B cell (primary cell): ENCODE measurements at regions not wholly inside any gene's neighbourhood (a gene's known extent, or its start where the extent isn't known, plus 50 kb on each side); places are given as distances from the start of the nearest gene placed in this dataset.

ENCODE experiments used
- ATAC-seq: fragments of 200-7000 bp; cut with Tn5 transposase; one replicate; pipeline ENCODE4 v1.10.0; 2021; ENCODE audit warnings: low read depth, mild to moderate bottlenecking, moderate number of reproducible peaks, moderate library complexity
- CTCF ChIA-PET: fragments of 350-600 bp; sonication (Branson Sonifier 250); formaldehyde crosslinking; loops from one replicate; lab custom pipeline; 2021; ENCODE audit warnings: antibody characterized with exemption, inconsistent platforms; lab: Charles Lee
- POLR2A ChIA-PET: fragments of 350-600 bp; sonication (Branson Sonifier 250); formaldehyde crosslinking; loops from one replicate; lab custom pipeline; 2021; ENCODE audit warnings: antibody characterized with exemption; lab: Charles Lee
- DNase-seq: peaks from one replicate; pipeline ENCODE4 v3.0.0; 2013
- H2AFZ ChIP-seq: 2 replicates; pipeline ENCODE4 v1.6.1; 2012; ENCODE audit warnings: mild to moderate bottlenecking, low read depth, low read length; ENCODE audit not compliant: insufficient read depth, poor library complexity, severe bottlenecking
- H3K27ac ChIP-seq, 2 donors: 1 replicate in 1 of 2; 2 replicates in 1 of 2; pipeline ENCODE4 v1.5.1; 2012 to 2013; ENCODE audit warnings: low read length in 2 of 2, mild to moderate bottlenecking in 2 of 2, moderate library complexity in 1 of 2
- H3K27me3 ChIP-seq, 4 experiments: fragments of 200-600 bp in 1 of 4; sonication (generic) in 1 of 4; replicated peaks in 1 of 4; 1 replicate in 2 of 4; 2 replicates in 2 of 4; pipeline versions ENCODE4 v1.6.1 to v1.7.0; 2013 to 2016; ENCODE audit warnings: low read length in 3 of 4, mild to moderate bottlenecking in 2 of 4, mixed read lengths in 1 of 4, moderate library complexity in 1 of 4; ENCODE audit not compliant: insufficient read depth in 4 of 4, control insufficient read depth in 3 of 4; ENCODE audit errors: control extremely low read depth in 1 of 4
- H3K36me3 ChIP-seq, 2 experiments: replicated peaks in 1 of 2; 1 replicate in 1 of 2; 2 replicates in 1 of 2; pipeline versions ENCODE4 v1.6.1 to v1.7.1; 2013; ENCODE audit warnings: low read length in 1 of 2; ENCODE audit not compliant: insufficient read depth in 2 of 2, control insufficient read depth in 1 of 2; ENCODE audit errors: control extremely low read depth in 1 of 2, extremely low read depth in 1 of 2
- H3K4me1 ChIP-seq, 2 donors: fragments of 200-600 bp in 1 of 2; sonication (generic) in 1 of 2; 1 replicate in 1 of 2; 2 replicates in 1 of 2; pipeline versions ENCODE4 v1.5.1 to v1.6.1; 2013 to 2017; ENCODE audit warnings: low read length in 2 of 2; ENCODE audit not compliant: control insufficient read depth in 2 of 2, insufficient read depth in 2 of 2
- H3K4me2 ChIP-seq: replicated peaks from 2 replicates; pipeline ENCODE3; 2012; ENCODE audit warnings: mild to moderate bottlenecking, low read depth, low read length; ENCODE audit not compliant: poor library complexity, severe bottlenecking
- H3K4me3 ChIP-seq, 5 experiments: fragments of 200-600 bp in 1 of 5; sonication (generic) in 1 of 5; 1 replicate in 3 of 5; 2 replicates in 2 of 5; pipeline versions ENCODE4 v1.5.1 to v1.7.0; 2011 to 2016; ENCODE audit warnings: low read length in 4 of 5, mild to moderate bottlenecking in 4 of 5, low read depth in 2 of 5, control low read depth in 1 of 5, moderate library complexity in 1 of 5; ENCODE audit not compliant: insufficient read depth in 1 of 5; ENCODE audit errors: control extremely low read depth in 1 of 5, extremely low read depth in 1 of 5
- H3K79me2 ChIP-seq: fragments of 200-600 bp; sonication (generic); one replicate; pipeline ENCODE4 v1.6.0; 2016; ENCODE audit warnings: low read length; ENCODE audit not compliant: control insufficient read depth, insufficient read depth
- H3K9ac ChIP-seq: fragments of 200-600 bp; sonication (generic); 2 replicates; pipeline ENCODE4 v1.6.1; 2017; ENCODE audit warnings: mild to moderate bottlenecking, low read length, moderate library complexity
- H3K9me3 ChIP-seq, 3 donors: one replicate each; pipeline versions ENCODE4 v1.6.1 to v1.7.1; 2013; ENCODE audit warnings: low read length in 2 of 3; ENCODE audit not compliant: control insufficient read depth in 2 of 3, insufficient read depth in 1 of 3; ENCODE audit errors: control extremely low read depth in 1 of 3
- H4K20me1 ChIP-seq: 2 replicates; pipeline ENCODE4 v1.6.0; 2012; ENCODE audit warnings: mild to moderate bottlenecking, low read length; ENCODE audit not compliant: insufficient read depth, control insufficient read depth, poor library complexity, severe bottlenecking
- H3K27ac Mint-ChIP-seq: one replicate; pipeline ENCODE4 v1.8.0; 2021; ENCODE audit warnings: mixed read lengths
- H3K27me3 Mint-ChIP-seq: one replicate; pipeline ENCODE4 v1.8.0; 2021; ENCODE audit warnings: mixed read lengths
- H3K4me1 Mint-ChIP-seq: one replicate; pipeline ENCODE4 v1.8.0; 2021; ENCODE audit warnings: mixed read lengths
- H3K4me3 Mint-ChIP-seq: one replicate; pipeline ENCODE4 v1.8.0; 2021; ENCODE audit warnings: mixed read lengths
- H3K9me3 Mint-ChIP-seq: one replicate; pipeline ENCODE4 v1.8.0; 2022; ENCODE audit warnings: mixed read lengths; ENCODE audit not compliant: insufficient read depth
- EZH2 ChIP-seq: IDR thresholded peaks from 2 replicates; pipeline ENCODE4 v1.6.1; 2012; ENCODE audit warnings: borderline replicate concordance, low read depth, mild to moderate bottlenecking, moderate library complexity, low read length; ENCODE audit not compliant: insufficient read depth, poor library complexity, severe bottlenecking
- WGBS: methylation state at CpG from one replicate; pipeline ENCODE4 v1.1.5; 2013; ENCODE audit warnings: missing lambda C conversion rate; ENCODE audit not compliant: insufficient coverage; 5-methylcytosine and 5-hydroxymethylcytosine counted together
- intact Hi-C: fragments of 100-400 bp; cut with micrococcal nuclease; formaldehyde crosslinking; loops from one replicate; pipeline ENCODE4 v1.10.0; 2022
- TF ChIP-seq, protein P1 (sequence below): fragments of 200-600 bp; IDR thresholded peaks from one replicate; pipeline ENCODE4 v1.8.0; 2022; ENCODE audit warnings: antibody characterized with exemption, mild to moderate bottlenecking

DNA sequence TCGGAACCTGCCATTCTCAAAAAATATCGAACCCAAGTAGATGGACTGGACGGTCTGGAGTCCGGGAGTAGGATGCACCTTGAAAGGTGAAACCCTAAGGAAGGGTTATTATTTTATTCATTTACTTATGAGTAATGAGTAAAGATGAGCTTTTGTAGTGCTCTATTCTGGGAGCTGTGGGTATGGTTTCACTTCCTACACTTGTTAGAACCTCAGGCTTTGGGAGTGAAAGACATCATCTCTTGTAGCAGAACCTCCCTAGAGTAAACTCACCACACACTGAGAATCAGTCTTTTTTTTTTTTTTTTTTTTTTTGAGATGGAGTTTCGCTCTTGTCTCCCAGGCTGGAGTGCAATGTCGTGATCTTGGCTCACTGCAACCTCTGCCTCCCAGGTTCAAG is 389.4 kb upstream of the AUTS2 start:
- Mint-ChIP-seq H3K4me3 (peak overlapping the region; percentile 42), H3K27ac (peak overlapping the region; percentile 75), H3K9me3 (no peaks in the 10 kb centered on the region), H3K27me3 (no peaks in the 10 kb centered on the region), H3K4me1 (peaks cover 20% of the 10 kb centered on the region)
- peak overlapping the region in 1 of 2 donors; percentile 23 for H3K27ac ChIP-seq
- no peak overlapping the region for H3K9ac ChIP-seq
- H3K4me3 ChIP-seq: no peak overlapping the region
- H3K27me3 ChIP-seq: no peaks in the 10 kb centered on the region
- H4K20me1 ChIP-seq: no peaks in the 10 kb centered on the region
- intact Hi-C loops: no loop called here
- no peaks in the 10 kb centered on the region for H3K36me3 ChIP-seq
- no peak overlapping the region for H2AFZ ChIP-seq
- peaks cover 15 to 22% of the 10 kb centered on the region in 2 donors for H3K4me1 ChIP-seq
- TF ChIP-seq, protein P1, sequence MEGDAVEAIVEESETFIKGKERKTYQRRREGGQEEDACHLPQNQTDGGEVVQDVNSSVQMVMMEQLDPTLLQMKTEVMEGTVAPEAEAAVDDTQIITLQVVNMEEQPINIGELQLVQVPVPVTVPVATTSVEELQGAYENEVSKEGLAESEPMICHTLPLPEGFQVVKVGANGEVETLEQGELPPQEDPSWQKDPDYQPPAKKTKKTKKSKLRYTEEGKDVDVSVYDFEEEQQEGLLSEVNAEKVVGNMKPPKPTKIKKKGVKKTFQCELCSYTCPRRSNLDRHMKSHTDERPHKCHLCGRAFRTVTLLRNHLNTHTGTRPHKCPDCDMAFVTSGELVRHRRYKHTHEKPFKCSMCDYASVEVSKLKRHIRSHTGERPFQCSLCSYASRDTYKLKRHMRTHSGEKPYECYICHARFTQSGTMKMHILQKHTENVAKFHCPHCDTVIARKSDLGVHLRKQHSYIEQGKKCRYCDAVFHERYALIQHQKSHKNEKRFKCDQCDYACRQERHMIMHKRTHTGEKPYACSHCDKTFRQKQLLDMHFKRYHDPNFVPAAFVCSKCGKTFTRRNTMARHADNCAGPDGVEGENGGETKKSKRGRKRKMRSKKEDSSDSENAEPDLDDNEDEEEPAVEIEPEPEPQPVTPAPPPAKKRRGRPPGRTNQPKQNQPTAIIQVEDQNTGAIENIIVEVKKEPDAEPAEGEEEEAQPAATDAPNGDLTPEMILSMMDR: no peak
- no peak for TF ChIP-seq EZH2
- 71% methylated on average over 3 of the region's 6 CpGs for WGBS
- peak; percentile 62 for DNase-seq
- peak overlapping the region; percentile 30 for H3K4me2 ChIP-seq
- peak; percentile 80 for ATAC-seq
- no peaks in the 10 kb centered on the region for H3K79me2 ChIP-seq
- ChIA-PET CTCF (no interaction called here), POLR2A (no interaction called here)
- peaks cover 0 to 4% (median 0%) of the 10 kb centered on the region in 3 donors for H3K9me3 ChIP-seq

DNA sequence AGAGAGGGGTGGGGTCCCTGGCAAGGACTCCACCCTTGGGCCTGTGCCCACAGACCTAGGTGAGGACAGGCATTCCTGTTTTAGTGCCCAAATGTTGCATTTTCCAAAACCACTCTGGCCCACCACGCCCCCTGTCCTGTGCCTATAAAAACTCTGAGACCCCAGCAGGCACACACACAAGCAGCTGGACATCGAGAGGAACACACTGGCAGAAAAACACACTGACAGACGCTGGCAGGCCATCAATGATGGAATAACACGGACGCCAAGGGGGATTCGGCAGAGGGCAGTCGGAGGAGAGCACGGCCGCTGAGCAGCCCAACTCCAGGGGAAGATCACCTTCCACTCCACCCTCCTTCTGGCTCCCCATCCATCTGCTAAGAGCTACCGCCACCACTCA is 386.9 kb upstream of the AUTS2 start:
- H3K4me1 ChIP-seq: peaks cover 15 to 22% of the 10 kb centered on the region in 2 donors
- no peaks in the 10 kb centered on the region for H3K36me3 ChIP-seq
- H3K4me3 ChIP-seq: no peak overlapping the region
- Mint-ChIP-seq H3K27ac (no peak overlapping the region), H3K4me3 (no peak overlapping the region), H3K4me1 (peaks cover 23% of the 10 kb centered on the region), H3K9me3 (no peaks in the 10 kb centered on the region), H3K27me3 (no peaks in the 10 kb centered on the region)
- TF ChIP-seq EZH2: no peak
- TF ChIP-seq, protein P1: no peak
- no peaks in the 10 kb centered on the region for H3K79me2 ChIP-seq
- no peak overlapping the region for H3K4me2 ChIP-seq
- peaks cover 0 to 4% (median 0%) of the 10 kb centered on the region in 3 donors for H3K9me3 ChIP-seq
- no peaks in the 10 kb centered on the region for H4K20me1 ChIP-seq
- intact Hi-C loops: no loop called here
- H3K9ac ChIP-seq: no peak overlapping the region
- 85% methylated on average over 10 of the region's 10 CpGs for WGBS
- ATAC-seq (no peak), DNase-seq (no peak)
- H2AFZ ChIP-seq: no peak overlapping the region
- no peaks in the 10 kb centered on the region for H3K27me3 ChIP-seq
- CTCF ChIA-PET: interaction anchor here (0.6 to 1.4 kb wide), 2 partner anchors 11 to 1589 kb away, joined by 3 to 5 read pairs; no protein-coding TSS in a partner anchor
- H3K27ac ChIP-seq: no peak overlapping the region
- POLR2A ChIA-PET: no interaction called here
